Nephron (organoid): ENCODE measurements at regions not wholly inside any gene's neighbourhood (a gene's known extent, or its start where the extent isn't known, plus 50 kb on each side); places are given as distances from the start of the nearest gene placed in this dataset.

Experiments used
- H3K27ac Mint-ChIP-seq, 3 experiments: 2 replicates each; pipeline ENCODE4 v1.8.0; 2020; ENCODE audit warnings: mixed read lengths in 3 of 3, mild to moderate bottlenecking in 2 of 3, moderate library complexity in 1 of 3
- H3K27me3 Mint-ChIP-seq: 2 replicates; pipeline ENCODE4 v1.8.0; 2021; ENCODE audit warnings: low read depth, mild to moderate bottlenecking, moderate library complexity, mixed read lengths
- H3K36me3 Mint-ChIP-seq: 2 replicates; pipeline ENCODE4 v1.8.0; 2020; ENCODE audit warnings: low read depth, mixed read lengths
- H3K4me1 Mint-ChIP-seq: 2 replicates; pipeline ENCODE4 v1.8.0; 2020; ENCODE audit warnings: mixed read lengths
- H3K4me3 Mint-ChIP-seq, 3 experiments: 2 replicates each; pipeline ENCODE4 v1.8.0; 2020; ENCODE audit warnings: mild to moderate bottlenecking in 3 of 3, mixed read lengths in 3 of 3, moderate library complexity in 2 of 3
- H3K9me3 Mint-ChIP-seq: 2 replicates; pipeline ENCODE4 v1.8.0; 2020; ENCODE audit warnings: mixed read lengths
- CTCF ChIP-seq, 3 experiments: fragments of 200-600 bp; sonication (generic); IDR thresholded peaks; one replicate each; pipeline ENCODE4 v1.5.0; 2021; ENCODE audit warnings: antibody characterized with exemption in 3 of 3; ENCODE audit not compliant: unreplicated experiment in 3 of 3

GRCh38 chr3:176850498-176850897 is 346.8 kb downstream of the TBL1XR1 start:
- no peaks in the 10 kb centered on the region for H3K4me1 Mint-ChIP-seq
- H3K27ac Mint-ChIP-seq: no peak overlapping the region
- H3K36me3 Mint-ChIP-seq: no peaks in the 10 kb centered on the region
- no peak for TF ChIP-seq CTCF (IDR thresholded peaks at IDR 0.05; ENCODE audit: unreplicated experiment in 3 of 3)
- no peaks in the 10 kb centered on the region for H3K27me3 Mint-ChIP-seq
- H3K9me3 Mint-ChIP-seq: no peaks in the 10 kb centered on the region
- no peak overlapping the region for H3K4me3 Mint-ChIP-seq

GRCh38 chr3:176848431-176849214 is 348.7 kb downstream of the TBL1XR1 start:
- no peak for TF ChIP-seq CTCF (IDR thresholded peaks at IDR 0.05; ENCODE audit: unreplicated experiment in 3 of 3)
- no peak overlapping the region for H3K4me3 Mint-ChIP-seq
- H3K36me3 Mint-ChIP-seq: no peaks in the 10 kb centered on the region
- H3K9me3 Mint-ChIP-seq: no peaks in the 10 kb centered on the region
- no peak overlapping the region for H3K27ac Mint-ChIP-seq
- H3K27me3 Mint-ChIP-seq: no peaks in the 10 kb centered on the region
- H3K4me1 Mint-ChIP-seq: peaks cover under 1% of the 10 kb centered on the region

- H3K36me3 Mint-ChIP-seq: no peaks in the 10 kb centered on the region
- no peak overlapping the region for H3K27ac Mint-ChIP-seq
- H3K9me3 Mint-ChIP-seq: peaks cover 3% of the 10 kb centered on the region
- no peak for TF ChIP-seq CTCF (IDR thresholded peaks at IDR 0.05; ENCODE audit: unreplicated experiment in 3 of 3)
- H3K27me3 Mint-ChIP-seq: no peaks in the 10 kb centered on the region
- H3K4me3 Mint-ChIP-seq: no peak overlapping the region
- H3K4me1 Mint-ChIP-seq: peaks cover 28% of the 10 kb centered on the region
Observed at GRCh38 chr3:176842914-176843313, 354.4 kb downstream of the TBL1XR1 start.

DNA sequence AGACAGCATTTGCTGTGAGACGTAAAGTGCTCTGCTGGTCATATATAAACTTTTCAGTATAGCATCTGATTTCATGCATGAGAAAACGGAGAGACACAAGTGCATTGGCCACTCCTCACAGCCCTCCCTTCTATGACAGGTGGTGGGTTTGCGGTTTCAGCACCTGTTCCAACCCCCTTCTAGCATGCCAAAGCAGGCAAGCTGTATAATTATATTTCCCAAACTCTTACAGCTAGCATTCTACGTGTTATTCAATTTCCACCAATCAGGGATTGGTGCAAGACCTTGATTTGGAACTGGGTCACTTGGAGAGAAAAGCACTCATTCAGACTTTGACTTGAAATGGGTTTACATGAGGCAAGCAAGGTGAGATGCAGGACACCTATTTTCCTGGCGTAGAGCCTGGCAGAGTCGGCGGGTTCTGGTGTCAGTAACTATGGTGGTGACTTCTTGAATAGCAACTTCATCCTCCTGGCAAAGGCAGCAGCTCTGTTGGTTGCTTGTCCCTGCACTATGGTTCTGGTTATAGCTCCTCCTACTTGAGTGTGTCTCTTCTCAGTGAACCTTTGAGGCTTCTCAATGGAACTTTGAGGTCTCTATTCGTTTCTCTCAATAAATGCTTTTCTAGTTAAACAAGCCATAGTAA is 356.5 kb downstream of the TBL1XR1 start:
- peak overlapping the region in 1 of 3 experiments; percentile 49 for H3K4me3 Mint-ChIP-seq
- peak overlapping the region; percentile 16 to 85 (median 76) for H3K27ac Mint-ChIP-seq
- no peaks in the 10 kb centered on the region for H3K36me3 Mint-ChIP-seq
- H3K9me3 Mint-ChIP-seq: peaks cover 3% of the 10 kb centered on the region
- H3K4me1 Mint-ChIP-seq: peaks cover 28% of the 10 kb centered on the region
- TF ChIP-seq CTCF (IDR thresholded peaks at IDR 0.05; ENCODE audit: unreplicated experiment in 3 of 3): no peak
- no peaks in the 10 kb centered on the region for H3K27me3 Mint-ChIP-seq

- no peaks in the 10 kb centered on the region for H3K36me3 Mint-ChIP-seq
- H3K4me1 Mint-ChIP-seq: peaks cover 28% of the 10 kb centered on the region
- no peaks in the 10 kb centered on the region for H3K27me3 Mint-ChIP-seq
Observed at GRCh38 chr3:176839901-176840300, 357.4 kb downstream of the TBL1XR1 start.

More at GRCh38 chr3:176839901-176840300, 357.4 kb downstream of the TBL1XR1 start:
- Mint-ChIP-seq H3K4me3 (no peak overlapping the region), H3K9me3 (peaks cover 3% of the 10 kb centered on the region), H3K27ac (peak overlapping the region in 1 of 3 experiments; percentile 16)
- TF ChIP-seq CTCF (IDR thresholded peaks at IDR 0.05; ENCODE audit: unreplicated experiment in 3 of 3): no peak
